BE2C (cell line): ENCODE measurements at regions not wholly inside any gene's neighbourhood (a gene's known extent, or its start where the extent isn't known, plus 50 kb on each side); places are given as distances from the start of the nearest gene placed in this dataset.

Source experiments
- DNase-seq: peaks from one replicate; pipeline ENCODE4 v3.0.0-alpha.2; 2020
- H3K27me3 ChIP-seq: fragments of 250-450 bp; sonication (Bioruptor Pico); 2 replicates; pipeline ENCODE4 v1.5.1; 2020; ENCODE audit warnings: mild to moderate bottlenecking
- H3K36me3 ChIP-seq: fragments of 250-450 bp; sonication (Bioruptor Pico); 2 replicates; pipeline ENCODE4 v1.5.1; 2020; ENCODE audit warnings: mild to moderate bottlenecking
- H3K4me1 ChIP-seq: fragments of 250-450 bp; sonication (Bioruptor Pico); 2 replicates; pipeline ENCODE4 v1.5.1; 2020
- H3K4me3 ChIP-seq: 2 replicates; pipeline ENCODE4 v1.5.1; 2011; ENCODE audit warnings: low read depth, low read length
- H3K9me3 ChIP-seq: fragments of 250-450 bp; sonication (Bioruptor Pico); 2 replicates; pipeline ENCODE4 v1.5.1; 2020
- TF ChIP-seq, protein P1 (sequence below): IDR thresholded peaks from 2 replicates; pipeline ENCODE4 v1.5.1; 2012; ENCODE audit warnings: mild to moderate bottlenecking, low read depth, low read length

GRCh38 chr16:13696017-13696416, 223.9 kb upstream of the ERCC4 start:
- Histone ChIP-seq H3K4me1 (no peaks in the 10 kb centered on the region), H3K9me3 (no peaks in the 10 kb centered on the region; the same call in 1 of the 2 replicates), H3K4me3 (no peak overlapping the region), H3K27me3 (no peaks in the 10 kb centered on the region), H3K36me3 (no peaks in the 10 kb centered on the region)
- TF ChIP-seq, protein P1, sequence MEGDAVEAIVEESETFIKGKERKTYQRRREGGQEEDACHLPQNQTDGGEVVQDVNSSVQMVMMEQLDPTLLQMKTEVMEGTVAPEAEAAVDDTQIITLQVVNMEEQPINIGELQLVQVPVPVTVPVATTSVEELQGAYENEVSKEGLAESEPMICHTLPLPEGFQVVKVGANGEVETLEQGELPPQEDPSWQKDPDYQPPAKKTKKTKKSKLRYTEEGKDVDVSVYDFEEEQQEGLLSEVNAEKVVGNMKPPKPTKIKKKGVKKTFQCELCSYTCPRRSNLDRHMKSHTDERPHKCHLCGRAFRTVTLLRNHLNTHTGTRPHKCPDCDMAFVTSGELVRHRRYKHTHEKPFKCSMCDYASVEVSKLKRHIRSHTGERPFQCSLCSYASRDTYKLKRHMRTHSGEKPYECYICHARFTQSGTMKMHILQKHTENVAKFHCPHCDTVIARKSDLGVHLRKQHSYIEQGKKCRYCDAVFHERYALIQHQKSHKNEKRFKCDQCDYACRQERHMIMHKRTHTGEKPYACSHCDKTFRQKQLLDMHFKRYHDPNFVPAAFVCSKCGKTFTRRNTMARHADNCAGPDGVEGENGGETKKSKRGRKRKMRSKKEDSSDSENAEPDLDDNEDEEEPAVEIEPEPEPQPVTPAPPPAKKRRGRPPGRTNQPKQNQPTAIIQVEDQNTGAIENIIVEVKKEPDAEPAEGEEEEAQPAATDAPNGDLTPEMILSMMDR, result no peak
- no peak for DNase-seq

DNA sequence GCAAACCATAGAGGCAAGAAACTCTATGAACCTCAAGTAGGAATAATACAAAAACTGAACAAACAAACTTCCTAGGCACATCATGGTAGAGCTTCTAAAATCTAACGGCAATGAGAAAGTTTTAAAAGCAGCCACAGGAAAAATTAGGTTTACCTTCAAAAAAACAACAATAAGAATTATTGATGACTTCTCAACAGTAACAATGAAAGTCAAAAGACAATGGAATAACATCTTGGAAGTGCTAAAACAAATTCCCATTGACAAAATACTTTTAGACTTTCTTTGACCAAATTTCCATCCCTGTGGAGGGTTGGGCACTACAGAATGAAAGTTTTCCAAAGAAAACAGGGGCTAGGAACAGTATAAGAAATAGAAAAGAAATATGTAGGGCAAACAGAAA, 222.9 kb upstream of the ERCC4 start:
- Histone ChIP-seq H3K27me3 (no peaks in the 10 kb centered on the region), H3K9me3 (no peaks in the 10 kb centered on the region; the same call in 1 of the 2 replicates), H3K36me3 (no peaks in the 10 kb centered on the region), H3K4me1 (no peaks in the 10 kb centered on the region), H3K4me3 (no peak overlapping the region)
- no peak for DNase-seq
- TF ChIP-seq, protein P1, result no peak

DNA sequence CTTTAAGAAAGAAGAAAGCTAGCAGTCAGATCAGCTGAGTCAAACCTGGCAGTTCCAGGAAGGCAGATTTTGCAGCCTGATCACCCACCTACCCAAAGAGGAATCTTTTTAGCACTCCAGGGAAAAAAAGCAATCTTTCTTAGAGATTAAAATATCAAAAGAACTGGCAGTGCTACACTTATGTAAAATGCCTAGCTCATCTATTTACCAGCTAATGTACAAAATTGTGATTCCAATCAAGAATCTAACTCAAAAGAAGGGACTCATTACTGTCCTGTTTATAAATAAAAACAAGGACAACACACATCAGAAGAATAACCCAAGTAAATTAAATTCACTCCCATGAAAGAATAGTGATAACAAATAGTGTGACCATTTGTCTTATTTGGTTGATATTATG, 222.4 kb upstream of the ERCC4 start:
- DNase-seq, result no peak
- TF ChIP-seq, protein P1, result no peak
- no peaks in the 10 kb centered on the region; the same call in 1 of the 2 replicates for H3K9me3 ChIP-seq
- H3K4me3 ChIP-seq, result no peak overlapping the region
- H3K4me1 ChIP-seq, result no peaks in the 10 kb centered on the region
- no peaks in the 10 kb centered on the region for H3K27me3 ChIP-seq
- H3K36me3 ChIP-seq, result no peaks in the 10 kb centered on the region

DNA sequence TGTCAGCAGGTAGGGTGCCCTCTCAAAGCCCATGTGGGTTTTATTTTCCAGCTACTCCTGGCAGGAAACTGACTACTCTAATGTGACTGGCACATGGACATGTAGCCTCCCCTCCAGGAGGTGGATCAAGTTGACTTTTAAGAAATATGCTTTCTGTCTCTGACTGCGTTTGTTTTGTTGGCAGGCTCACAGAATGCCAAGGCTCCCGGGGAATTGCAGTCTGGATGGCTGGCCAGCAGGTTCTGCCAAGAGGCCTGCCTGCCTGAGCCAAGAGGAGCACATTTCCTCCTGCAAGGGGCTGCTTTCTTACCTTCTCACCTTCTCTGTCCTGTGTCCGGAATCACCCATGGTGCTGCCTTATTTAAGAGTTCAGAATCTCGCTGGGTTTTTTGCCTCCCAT, 217.3 kb upstream of the ERCC4 start:
- H3K4me1 ChIP-seq, result no peaks in the 10 kb centered on the region
- no peaks in the 10 kb centered on the region for H3K27me3 ChIP-seq
- no peaks in the 10 kb centered on the region for H3K9me3 ChIP-seq
- H3K4me3 ChIP-seq, result no peak overlapping the region
- no peaks in the 10 kb centered on the region for H3K36me3 ChIP-seq
- TF ChIP-seq, protein P1, result no peak
- no peak for DNase-seq

- H3K4me1 ChIP-seq, result no peaks in the 10 kb centered on the region
- H3K36me3 ChIP-seq, result no peaks in the 10 kb centered on the region
- no peaks in the 10 kb centered on the region for H3K27me3 ChIP-seq
- TF ChIP-seq, protein P1, result no peak
- H3K9me3 ChIP-seq, result no peaks in the 10 kb centered on the region
- no peak for DNase-seq
- H3K4me3 ChIP-seq, result no peak overlapping the region
Measured at GRCh38 chr16:13708347-13709120, 211.4 kb upstream of the ERCC4 start.

DNA sequence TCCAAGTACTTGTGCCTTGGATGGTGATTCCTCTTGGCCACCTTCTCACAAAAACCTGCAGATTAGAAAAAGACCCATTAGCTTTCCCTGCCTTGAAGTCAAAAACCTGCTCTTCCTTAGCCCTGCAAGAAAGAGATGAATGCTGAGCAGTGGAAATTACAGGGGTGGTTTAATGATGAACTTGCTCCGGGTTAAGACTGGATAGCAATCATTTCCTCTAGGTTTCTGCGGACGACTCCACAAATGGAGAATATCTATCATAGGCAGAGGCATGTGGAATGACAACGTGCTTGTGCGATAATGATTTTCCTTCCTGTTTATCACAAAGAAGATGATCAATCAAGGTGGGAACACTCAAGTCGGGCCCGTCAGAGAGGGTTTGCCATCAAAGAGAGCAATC, 201.2 kb upstream of the ERCC4 start:
- Histone ChIP-seq H3K4me1 (no peaks in the 10 kb centered on the region), H3K9me3 (no peaks in the 10 kb centered on the region), H3K36me3 (no peaks in the 10 kb centered on the region), H3K4me3 (no peak overlapping the region), H3K27me3 (no peaks in the 10 kb centered on the region)
- no peak for DNase-seq
- TF ChIP-seq, protein P1, result no peak
